ENCODE measurements at regions not wholly inside any gene's neighbourhood (a gene's known extent, or its start where the extent isn't known, plus 50 kb on each side); places are given as distances from the start of the nearest gene placed in this dataset.
"Not testable (repeated sequence)": the region's sequence is repeated elsewhere in the genome, so short reads cannot be mapped to it uniquely, and the experiment has no call there.

DNA sequence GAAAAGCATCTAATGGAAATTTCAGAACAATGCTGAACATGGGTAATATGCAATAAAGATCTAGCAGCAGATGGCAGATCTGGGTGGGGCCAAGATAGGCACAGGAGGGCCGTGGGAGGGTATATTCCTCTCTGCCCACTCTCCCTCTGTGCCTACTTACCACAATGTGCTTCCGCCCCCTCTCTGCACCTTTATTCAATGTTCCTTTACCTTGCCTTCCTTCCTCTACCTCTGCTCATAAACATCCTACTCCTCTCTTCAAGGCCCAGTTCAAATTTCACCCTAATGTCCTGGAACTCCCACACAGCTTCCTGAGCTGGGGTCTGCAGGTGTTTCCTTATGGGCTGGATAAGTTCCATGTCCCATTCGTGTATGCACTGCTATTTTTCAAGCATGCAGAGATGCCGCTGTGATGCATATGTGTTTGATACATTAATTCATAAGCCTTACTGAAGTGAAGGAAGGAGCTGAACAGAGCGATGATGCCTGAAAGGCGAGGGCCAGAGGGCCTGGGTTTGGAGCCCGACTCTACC lies 65.6 kb upstream of the EDEM3 start:
- DNase-seq (ENCODE audit: low read depth in 2 of 2), result no peak

DNA sequence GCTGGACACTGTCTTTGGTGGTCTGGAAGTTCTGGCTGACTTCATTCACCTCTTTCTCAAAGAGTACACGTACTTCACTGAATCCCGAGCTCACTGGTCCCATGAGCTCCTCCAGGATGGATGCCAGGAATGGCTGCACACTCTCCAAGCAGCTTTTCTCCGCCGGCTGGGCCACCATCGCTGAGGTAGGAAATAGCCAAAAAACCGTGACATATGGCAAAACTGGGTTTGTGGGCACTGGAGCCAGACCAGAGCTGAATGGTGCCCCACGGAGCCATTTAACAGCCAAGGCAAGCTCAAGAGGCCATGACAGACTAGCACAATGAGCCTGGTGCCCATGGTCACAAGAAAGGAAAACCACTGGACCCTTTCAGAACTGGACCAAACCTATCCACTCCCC lies 64.0 kb upstream of the EDEM3 start:
- no peak for DNase-seq (ENCODE audit: low read depth in 2 of 2)

DNA sequence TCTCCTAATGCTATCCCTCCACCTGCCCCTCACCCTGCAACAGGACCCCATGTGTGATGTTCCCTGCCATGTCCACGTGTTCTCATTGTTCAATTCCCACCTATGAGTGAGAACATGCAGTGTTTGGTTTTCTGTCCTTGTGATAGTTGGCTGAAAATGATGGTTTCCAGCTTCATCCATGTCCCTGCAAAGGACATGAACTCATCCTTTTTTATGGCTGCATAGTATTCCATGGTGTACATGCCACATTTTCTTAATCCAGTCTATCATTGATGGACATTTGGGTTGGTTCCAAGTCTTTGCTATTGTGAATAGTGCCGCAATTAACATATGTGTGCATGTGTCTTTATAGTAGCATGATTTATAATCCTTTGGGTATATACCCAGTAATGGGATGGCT lies 62.3 kb upstream of the EDEM3 start:
- DNase-seq (ENCODE audit: low read depth in 2 of 2), result not testable (repeated sequence)

DNA sequence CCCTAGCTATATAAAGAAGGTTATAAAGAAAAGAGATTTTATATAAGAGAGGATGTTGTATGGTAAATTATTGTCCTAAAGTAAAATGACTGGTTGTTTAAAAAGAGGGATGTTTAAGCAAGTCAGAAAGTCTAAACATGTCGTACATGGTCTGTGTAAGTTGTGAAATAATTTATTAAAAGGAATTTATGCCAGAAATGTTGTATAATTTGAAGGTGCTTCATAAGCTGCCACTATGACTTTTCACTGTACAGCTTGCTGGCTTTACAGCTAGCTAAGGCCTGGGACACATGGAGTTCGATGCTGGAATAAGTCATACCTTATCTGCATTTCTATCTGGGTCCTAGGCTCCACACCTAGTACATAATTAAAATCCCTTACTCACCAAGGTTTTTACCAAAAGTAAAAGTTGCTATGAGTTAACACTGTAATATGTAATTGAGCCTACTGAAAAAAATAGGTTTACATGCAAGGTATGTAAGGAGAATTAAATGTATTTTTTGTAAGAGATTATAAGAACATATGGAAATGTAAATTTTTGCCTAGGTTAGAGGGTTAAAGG lies 59.0 kb upstream of the EDEM3 start:
- no peak for DNase-seq (ENCODE audit: low read depth in 2 of 2)

DNA sequence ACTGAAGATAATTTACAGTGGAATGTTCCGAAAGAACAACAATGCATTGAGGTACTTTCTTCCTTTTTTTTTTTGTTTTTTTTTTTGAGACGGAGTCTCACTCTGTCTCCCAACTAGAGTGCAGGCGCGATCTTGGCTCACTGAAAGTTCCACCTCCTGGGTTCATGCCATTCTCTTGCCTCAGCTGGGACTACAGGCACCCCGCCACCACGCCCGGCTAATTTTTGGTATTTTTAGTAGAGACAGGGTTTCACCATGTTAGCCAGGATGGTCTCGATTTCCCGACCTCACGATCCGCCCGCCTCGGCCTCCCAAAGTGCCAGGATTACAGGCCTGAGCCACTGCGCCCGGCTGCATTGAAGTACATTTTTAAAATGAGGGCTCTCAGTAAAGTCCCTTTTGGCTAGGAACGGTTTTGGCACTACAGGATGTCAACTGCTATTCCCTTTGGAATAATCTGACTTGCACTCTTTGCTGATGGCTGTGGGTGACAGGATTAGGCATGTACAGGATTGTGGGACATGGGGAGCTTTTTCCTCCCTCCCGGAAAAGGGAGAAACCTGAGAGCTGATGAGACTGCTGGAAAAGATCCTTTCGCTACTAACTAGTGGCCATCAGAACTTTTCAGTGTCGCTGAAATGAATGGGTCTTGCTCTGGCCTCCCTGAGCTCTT lies 56.9 kb upstream of the EDEM3 start:
- DNase-seq (ENCODE audit: low read depth in 2 of 2), result no peak

DNA sequence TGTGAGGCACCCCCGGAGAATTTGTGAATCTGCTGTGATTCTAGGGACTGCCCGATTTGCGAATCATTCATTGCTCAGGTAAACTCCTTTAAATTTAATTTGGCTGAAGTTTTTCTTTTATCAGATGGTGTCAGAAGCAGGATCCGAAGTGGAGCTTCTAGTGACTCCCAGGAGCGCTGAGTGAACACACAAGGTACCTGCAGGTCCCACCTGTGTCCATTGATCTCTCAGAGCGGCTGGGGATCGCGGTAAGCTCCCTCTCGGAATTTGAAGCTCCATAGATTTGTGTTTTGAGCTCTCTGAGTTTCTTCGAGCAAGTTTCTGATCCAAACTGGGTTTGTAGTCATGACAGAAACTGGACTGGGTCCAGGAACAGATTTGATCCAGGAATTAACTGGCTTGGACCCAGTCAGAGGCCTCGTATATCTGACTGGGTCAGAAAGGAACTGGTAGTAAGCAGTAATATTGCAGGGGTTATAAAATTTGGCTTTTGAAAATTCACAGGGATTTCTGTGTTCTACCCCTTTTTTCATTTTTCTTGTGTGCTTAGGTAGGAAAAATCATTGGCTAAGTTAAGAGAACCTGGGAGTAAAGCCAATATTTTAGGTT lies 56.2 kb upstream of the EDEM3 start:
- no peak for DNase-seq (ENCODE audit: low read depth in 2 of 2)

DNA sequence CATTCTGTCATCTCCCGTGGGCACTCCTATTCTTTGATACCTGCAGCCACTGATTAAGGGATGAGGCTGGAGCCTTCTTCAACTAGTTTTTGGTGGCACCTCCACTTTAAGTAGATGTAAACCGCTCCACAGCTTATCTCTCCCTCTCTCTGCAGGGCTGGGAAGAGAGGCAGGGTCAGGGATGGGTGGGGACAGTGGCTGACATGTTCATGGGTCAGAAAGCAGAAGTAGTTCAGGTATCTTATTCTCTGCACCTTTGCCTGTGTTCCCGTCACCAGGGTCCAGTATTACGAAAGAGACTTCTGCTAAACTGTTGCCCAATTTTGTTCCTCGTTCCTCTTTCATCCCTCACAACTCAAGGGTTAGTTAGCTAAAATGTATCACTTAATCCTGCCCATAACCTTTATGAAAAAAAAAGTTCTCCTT lies 51.7 kb upstream of the EDEM3 start:
- no peak for DNase-seq (ENCODE audit: low read depth in 2 of 2)

DNA sequence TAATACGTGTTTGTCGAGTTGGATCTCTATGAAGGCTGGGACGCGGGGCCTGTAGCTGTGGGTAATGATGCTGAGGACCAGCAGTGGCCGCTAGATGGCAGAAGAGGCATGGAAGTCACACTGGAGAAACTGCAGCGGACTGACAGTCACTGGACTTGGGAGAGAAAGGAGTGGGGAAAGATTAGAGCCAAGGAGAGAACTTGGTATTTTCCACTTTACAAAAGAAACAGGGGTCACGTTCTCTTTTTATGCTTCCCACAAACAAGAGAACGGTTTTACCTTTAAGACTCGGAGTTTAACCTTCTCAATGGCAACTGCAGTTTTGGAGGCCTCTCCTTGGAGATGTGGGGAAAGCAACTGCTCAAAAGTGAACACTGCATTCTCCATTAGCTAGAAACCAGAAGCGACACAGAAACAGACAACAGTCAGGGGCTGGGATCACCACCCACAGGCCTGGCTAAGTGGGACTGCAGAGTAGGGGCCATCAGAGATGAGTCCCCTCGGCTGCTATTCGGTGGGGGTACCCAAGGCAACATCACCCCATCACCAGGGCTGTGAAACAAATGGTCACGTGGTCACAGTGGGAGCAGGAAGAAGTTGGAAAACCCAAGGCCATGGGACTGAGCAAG lies 51.1 kb upstream of the EDEM3 start:
- peak; percentile 63 to 72 for DNase-seq (ENCODE audit: low read depth in 2 of 2)
